HepG2 (cell line): ENCODE measurements at regions not wholly inside any gene's neighbourhood (a gene's known extent, or its start where the extent isn't known, plus 50 kb on each side); places are given as distances from the start of the nearest gene placed in this dataset.

Source experiments
- ATAC-seq: fragments of 200-7000 bp; cut with Tn5 transposase; 3 replicates; pipeline ENCODE4 v1.9.1; 2020; ENCODE audit warnings: mild to moderate bottlenecking, moderate library complexity
- BruUV-seq: library from RNA; stranded (reverse); fragments of 400-500 nt; replicated peaks from 2 replicates; lab custom pipeline; 2021; lab: Mats Ljungman, UMichigan
- CTCF ChIA-PET: fragments of 300-600 bp; formaldehyde crosslinking; extraction: SDS; loops from one replicate; lab custom pipeline; 2021; ENCODE audit warnings: low total read pairs, inconsistent platforms, low intra/inter-chr PET ratio; lab: Yijun Ruan, JAX
- POLR2A ChIA-PET: fragments of 350-600 bp; sonication (Branson Sonifier 250); formaldehyde crosslinking; loops from one replicate; lab custom pipeline; 2020; ENCODE audit warnings: antibody characterized with exemption, inconsistent platforms; lab: Yijun Ruan, JAX
- DNase-seq: peaks from one replicate; pipeline ENCODE4 v3.0.0-alpha.2; 2015; ENCODE audit warnings: low spot score
- FAIRE-seq: peaks from 3 replicates; lab custom pipeline; 2011; peaks lifted over from hg19 to GRCh38; lab: Jason Lieb, UNC
- H2AFZ ChIP-seq: one replicate; pipeline ENCODE4 v1.6.1; 2011; ENCODE audit warnings: low read length, inconsistent platforms
- H3K27ac ChIP-seq: fragments of 300-600 bp; 3 replicates; pipeline ENCODE4 v1.8.0; 2011; ENCODE audit warnings: mixed run types, mild to moderate bottlenecking, mixed read lengths, low read length, inconsistent platforms; ENCODE audit not compliant: insufficient read depth; ENCODE audit errors: extremely low read length
- H3K27me3 ChIP-seq, 2 experiments: fragments of 200-600 bp in 1 of 2; 2 replicates in 1 of 2; 3 replicates in 1 of 2; pipeline versions ENCODE4 v1.6.0 to v1.8.0; 2011; ENCODE audit warnings: low read length in 2 of 2, mild to moderate bottlenecking in 2 of 2, moderate library complexity in 2 of 2, inconsistent platforms in 1 of 2; ENCODE audit not compliant: insufficient read depth in 2 of 2, control insufficient read depth in 1 of 2
- H3K36me3 ChIP-seq, 2 experiments: fragments of 200-600 bp in 1 of 2; replicated peaks in 1 of 2; 2 replicates in 1 of 2; 3 replicates in 1 of 2; pipeline versions ENCODE4 v1.5.1 to v1.8.0; 2011; ENCODE audit warnings: low read length in 2 of 2, inconsistent platforms in 1 of 2; ENCODE audit not compliant: insufficient read depth in 2 of 2, control insufficient read depth in 1 of 2
- H3K4me1 ChIP-seq: 2 replicates; pipeline ENCODE4 v1.5.1; 2012; ENCODE audit warnings: low read length, inconsistent platforms; ENCODE audit not compliant: insufficient read depth
- H3K4me2 ChIP-seq: 2 replicates; pipeline ENCODE4 v1.6.0; 2011; ENCODE audit warnings: low read depth, low read length, inconsistent platforms
- H3K4me3 ChIP-seq, 3 experiments: fragments of 200-600 bp in 1 of 3; sonication (generic), shearing (Covaris generic) in 1 of 3; replicated peaks in 1 of 3; 2 replicates each; pipeline ENCODE4 v1.5.1; 2011 to 2016; ENCODE audit warnings: low read length in 3 of 3, inconsistent platforms in 2 of 3, low read depth in 2 of 3, mild to moderate bottlenecking in 2 of 3, control low read depth in 1 of 3, mixed read lengths in 1 of 3; ENCODE audit not compliant: insufficient read depth in 1 of 3
- H3K79me2 ChIP-seq: one replicate; pipeline ENCODE4 v1.6.1; 2011; ENCODE audit warnings: low read length, inconsistent platforms; ENCODE audit not compliant: insufficient read depth
- H3K9ac ChIP-seq: 2 replicates; pipeline ENCODE4 v1.6.0; 2011; ENCODE audit warnings: mild to moderate bottlenecking, low read depth, low read length, inconsistent platforms; ENCODE audit not compliant: insufficient read depth
- H3K9me3 ChIP-seq: 2 replicates; pipeline ENCODE4 v1.5.1; 2012; ENCODE audit warnings: mild to moderate bottlenecking, low read length
- H4K20me1 ChIP-seq: 2 replicates; pipeline ENCODE4 v1.6.0; 2011; ENCODE audit warnings: inconsistent platforms, mild to moderate bottlenecking, low read length, moderate library complexity; ENCODE audit not compliant: insufficient read depth
- AHR ChIP-seq: IDR thresholded peaks from 2 replicates; pipeline ENCODE4 v1.6.1; 2018; ENCODE audit warnings: missing genetic modification reagents, missing compliant biosample characterization
- CCDC6 ChIP-seq: sonication (generic); formaldehyde crosslinking; IDR thresholded peaks from 2 replicates; pipeline ENCODE4 v1.8.1; 2022; ENCODE audit warnings: mild to moderate bottlenecking, missing genetic modification reagents, moderate library complexity
- CENPX ChIP-seq: sonication (generic); formaldehyde crosslinking; IDR thresholded peaks from 2 replicates; pipeline ENCODE4 v1.9.0; 2021; ENCODE audit warnings: mild to moderate bottlenecking, missing genetic modification reagents, moderate library complexity
- CERS6 ChIP-seq: sonication (generic); formaldehyde crosslinking; IDR thresholded peaks from 2 replicates; pipeline ENCODE4 v1.5.0; 2020; ENCODE audit warnings: missing genetic modification reagents
- EHMT2 ChIP-seq: fragments of 200-600 bp; sonication (generic); IDR thresholded peaks from 2 replicates; pipeline ENCODE4 v1.7.0; 2017; ENCODE audit warnings: antibody characterized with exemption, low read depth, low read length, borderline replicate concordance
- HBP1 ChIP-seq: IDR thresholded peaks from 2 replicates; pipeline ENCODE4 v1.6.1; 2016; ENCODE audit warnings: low read depth, control low read depth
- JUND ChIP-seq: sonication (generic); formaldehyde crosslinking; IDR thresholded peaks from 2 replicates; pipeline ENCODE4 v1.8.0; 2022; ENCODE audit warnings: mild to moderate bottlenecking, missing genetic modification reagents
- MTERF4 ChIP-seq: sonication (generic); formaldehyde crosslinking; IDR thresholded peaks from 2 replicates; pipeline ENCODE4 v1.8.0; 2023; ENCODE audit warnings: mild to moderate bottlenecking, missing genetic modification reagents
- PAX8 ChIP-seq: sonication (generic); formaldehyde crosslinking; IDR thresholded peaks from 2 replicates; pipeline ENCODE4 v1.8.0; 2022; ENCODE audit warnings: mild to moderate bottlenecking, missing genetic modification reagents, borderline replicate concordance
- THAP11 ChIP-seq: IDR thresholded peaks from 2 replicates; pipeline ENCODE4 v1.6.1; 2016; ENCODE audit warnings: missing biosample characterization, missing genetic modification reagents
- ZBTB8A ChIP-seq: sonication (generic); formaldehyde crosslinking; IDR thresholded peaks from 2 replicates; pipeline ENCODE4 v1.4.0; 2020; ENCODE audit warnings: mild to moderate bottlenecking, low read depth, missing genetic modification reagents, borderline replicate concordance
- ZNF414 ChIP-seq: sonication (generic); formaldehyde crosslinking; IDR thresholded peaks from 2 replicates; pipeline ENCODE4 v1.5.0; 2020; ENCODE audit warnings: missing genetic modification reagents
- ZNF432 ChIP-seq: sonication (generic); formaldehyde crosslinking; IDR thresholded peaks from 2 replicates; pipeline ENCODE4 v1.5.0; 2020; ENCODE audit warnings: missing genetic modification reagents, mild to moderate bottlenecking, borderline replicate concordance
- ZNF530 ChIP-seq: sonication (generic); formaldehyde crosslinking; IDR thresholded peaks from 2 replicates; pipeline ENCODE4 v1.5.0; 2020; ENCODE audit warnings: low read depth, mild to moderate bottlenecking, missing genetic modification reagents
- ZNF614 ChIP-seq: IDR thresholded peaks from 2 replicates; pipeline ENCODE4 v1.6.1; 2018; ENCODE audit warnings: missing biosample characterization, missing genetic modification reagents, inconsistent platforms, borderline replicate concordance
- ZNF816 ChIP-seq: sonication (generic); formaldehyde crosslinking; IDR thresholded peaks from 2 replicates; pipeline ENCODE4 v1.8.0; 2022; ENCODE audit warnings: missing genetic modification reagents, mild to moderate bottlenecking, borderline replicate concordance
- WGBS: methylation state at CpG from one replicate; pipeline ENCODE4 v1.1.6; 2017; ENCODE audit warnings: low lambda C conversion rate; 5-methylcytosine and 5-hydroxymethylcytosine counted together
- in situ Hi-C: cut with HindIII; loops from 2 replicates; pipeline ENCODE4 v1.10.0; 2017; ENCODE audit warnings: low pct_unique_long_range_greater_than_20kb; ENCODE audit not compliant: extremely low pct_ligation_motif_present
- intact Hi-C: fragments of 100-400 bp; cut with micrococcal nuclease; formaldehyde crosslinking; loops from one replicate; pipeline ENCODE4 v1.10.0; 2022; ENCODE audit not compliant: unreplicated experiment

- intact Hi-C loops (loop anchor here (10.0 kb wide), 1 partner anchor 49 kb away; the partner anchor contains the start of gene CEBPB), in situ Hi-C loops (no loop called here)
- Histone ChIP-seq H3K4me3 (peak overlapping the region in 1 of 3 experiments; percentile 56; a peak in 2 of 6 replicates), H3K27ac (peak overlapping the region; percentile 8), H3K4me1 (peaks cover 100% of the 10 kb centered on the region), H3K36me3 (no peaks in the 10 kb centered on the region), H4K20me1 (no peaks in the 10 kb centered on the region), H3K79me2 (no peaks in the 10 kb centered on the region), H3K4me2 (peak overlapping the region; percentile 87), H3K9me3 (no peaks in the 10 kb centered on the region), H3K9ac (peak overlapping the region; percentile 72), H3K27me3 (peaks cover 15 to 42% of the 10 kb centered on the region in 2 experiments; a peak in 4 of 5 replicates), H2AFZ (no peak overlapping the region)
- DNase-seq (no peak), FAIRE-seq (no peak), ATAC-seq (no peak)
- ChIA-PET CTCF (no interaction called here), POLR2A (interaction anchor here (0.6 to 1.3 kb wide), 11 partner anchors 9 to 243 kb away, joined by 3 to 5 read pairs (median 3); partner anchors contain the start of gene CEBPB)
- WGBS: 69% methylated on average over 15 of the region's 15 CpGs
- BruUV-seq: no TSS peak
- TF ChIP-seq CERS6 (CRISPR knock-in tag): no peak
- no peak for TF ChIP-seq ZNF614
- no peak for TF ChIP-seq THAP11 (CRISPR knock-in tag)
- 0 out of 2 replicates have a peak, but pooled peaks have one; percentile 15 for TF ChIP-seq JUND (CRISPR knock-in tag)
- TF ChIP-seq MTERF4 (CRISPR knock-in tag): peak; percentile 58; the same call in 1 of the 2 replicates
- TF ChIP-seq CCDC6 (CRISPR knock-in tag): 0 out of 2 replicates have a peak, but pooled peaks have one; percentile 31
- TF ChIP-seq ZNF816: no peak
- no peak for TF ChIP-seq PAX8
- TF ChIP-seq AHR (CRISPR knock-in tag): no peak
- no peak for TF ChIP-seq ZBTB8A (CRISPR knock-in tag)
- TF ChIP-seq ZNF432 (CRISPR knock-in tag): 0 out of 2 replicates have a peak, but pooled peaks have one; percentile 55
- TF ChIP-seq ZNF414: no peak
- TF ChIP-seq ZNF530 (CRISPR knock-in tag): 0 out of 2 replicates have a peak, but pooled peaks have one; percentile 5
- 0 out of 2 replicates have a peak, but pooled peaks have one; percentile 91 for TF ChIP-seq CENPX (CRISPR knock-in tag)
- no peak for TF ChIP-seq EHMT2
- 0 out of 2 replicates have a peak, but pooled peaks have one; percentile 0 for TF ChIP-seq HBP1 (CRISPR knock-in tag)
Observed at GRCh38 chr20:50243610-50244351, 53.2 kb downstream of the CEBPB start.
